Lower leg skin (tissue), 3 donors: ENCODE measurements at regions not wholly inside any gene's neighbourhood (a gene's known extent, or its start where the extent isn't known, plus 50 kb on each side); places are given as distances from the start of the nearest gene placed in this dataset.

Source experiments
- CTCF ChIP-seq, 3 donors: fragments of 450-650 bp; IDR thresholded peaks; one replicate each; pipeline ENCODE4 v1.5.1; 2016; ENCODE audit warnings: antibody characterized with exemption in 3 of 3, mild to moderate bottlenecking in 3 of 3, moderate library complexity in 2 of 3
- POLR2A ChIP-seq, 2 donors: fragments of 450-650 bp; IDR thresholded peaks; one replicate each; pipeline ENCODE4 v1.6.1; 2016 to 2017; ENCODE audit warnings: antibody characterized with exemption in 2 of 2, mild to moderate bottlenecking in 1 of 2, moderate library complexity in 1 of 2

GRCh38 chr3:22581007-22581406 lies 622.1 kb upstream of the UBE2E2 start:
- no peak for TF ChIP-seq POLR2A (IDR thresholded peaks at IDR 0.05)
- no peak for TF ChIP-seq CTCF (IDR thresholded peaks at IDR 0.05)
